UCSD-AML1 (cell line): ENCODE measurements at regions not wholly inside any gene's neighbourhood (a gene's known extent, or its start where the extent isn't known, plus 50 kb on each side); places are given as distances from the start of the nearest gene placed in this dataset.

Experiments used
- DNase-seq: peaks from one replicate; lab custom pipeline; 2025; ENCODE audit not compliant: unreplicated experiment; lab: John Stamatoyannopoulos, UW

- DNase-seq, result no peak
Measured at GRCh38 chr16:51922476-51922875, 624.5 kb downstream of the TOX3 start.

GRCh38 chr16:51919736-51920135 is 627.2 kb downstream of the TOX3 start:
- DNase-seq, result no peak

GRCh38 chr16:51916814-51917213 is 630.1 kb downstream of the TOX3 start:
- no peak for DNase-seq

GRCh38 chr16:51916231-51916630 is 630.7 kb downstream of the TOX3 start:
- no peak for DNase-seq

GRCh38 chr16:51907680-51908079 is 639.3 kb downstream of the TOX3 start:
- DNase-seq, result no peak

- DNase-seq, result no peak
Measured at GRCh38 chr16:51900221-51900780, 646.6 kb downstream of the TOX3 start.

- no peak for DNase-seq
Measured at GRCh38 chr16:51898872-51899271, 648.1 kb downstream of the TOX3 start.

GRCh38 chr16:51896013-51896412 is 650.9 kb downstream of the TOX3 start:
- DNase-seq, result no peak

- no peak for DNase-seq
Measured at GRCh38 chr16:51892293-51893007, 654.5 kb downstream of the TOX3 start.

GRCh38 chr16:51888534-51888933 is 658.4 kb downstream of the TOX3 start:
- no peak for DNase-seq

GRCh38 chr16:51888016-51888415 is 658.9 kb downstream of the TOX3 start:
- no peak for DNase-seq

- no peak for DNase-seq
Measured at GRCh38 chr16:51886456-51886855, 660.5 kb downstream of the TOX3 start.

GRCh38 chr16:51884773-51885172 is 662.2 kb downstream of the TOX3 start:
- no peak for DNase-seq

- no peak for DNase-seq
Measured at GRCh38 chr16:51881731-51882130, 665.2 kb downstream of the TOX3 start.

GRCh38 chr16:51880776-51881175 is 666.2 kb downstream of the TOX3 start:
- no peak for DNase-seq

GRCh38 chr16:51877686-51878085 is 669.3 kb downstream of the TOX3 start:
- no peak for DNase-seq

- no peak for DNase-seq
Measured at GRCh38 chr16:51876934-51877333, 670.0 kb downstream of the TOX3 start.

GRCh38 chr16:51876601-51876875 is 670.4 kb downstream of the TOX3 start:
- DNase-seq, result no peak

- DNase-seq, result no peak
Measured at GRCh38 chr16:51875834-51876600, 670.9 kb downstream of the TOX3 start.

- DNase-seq, result no peak
Measured at GRCh38 chr16:51872524-51872923, 674.4 kb downstream of the TOX3 start.

- no peak for DNase-seq
Measured at GRCh38 chr16:51870296-51870854, 676.6 kb downstream of the TOX3 start.

GRCh38 chr16:51869176-51869575 is 677.8 kb downstream of the TOX3 start:
- DNase-seq, result no peak
